Cardiac fibroblast (primary cell): ENCODE measurements at regions not wholly inside any gene's neighbourhood (a gene's known extent, or its start where the extent isn't known, plus 50 kb on each side); places are given as distances from the start of the nearest gene placed in this dataset.
A peak's percentile ranks its signal among the peaks of the same experiment; 100 is the strongest.

Source experiments
- DNase-seq, 2 donors: peaks; one replicate each; pipeline versions ENCODE4 v3.0.0 to v3.0.0-alpha.2; 2010; ENCODE audit warnings: low read depth in 2 of 2
- H3K4me3 ChIP-seq, 2 donors: replicated peaks in 1 of 2; 1 replicate in 1 of 2; 2 replicates in 1 of 2; pipeline ENCODE4 v1.5.1; 2011; ENCODE audit warnings: low read depth in 2 of 2, low read length in 2 of 2, mild to moderate bottlenecking in 2 of 2, moderate library complexity in 1 of 2
- CTCF ChIP-seq: IDR thresholded peaks from one replicate; pipeline ENCODE4 v1.5.1; 2011; ENCODE audit warnings: low read depth, mild to moderate bottlenecking, low read length, inconsistent platforms

GRCh38 chr13:91278888-91279287 lies 68.6 kb upstream of the MIR17HG start:
- no peak for DNase-seq
- no peak overlapping the region for H3K4me3 ChIP-seq
- TF ChIP-seq CTCF: no peak

GRCh38 chr13:91280801-91281200 lies 66.7 kb upstream of the MIR17HG start:
- peak in 1 of 2 donors; percentile 1 for DNase-seq
- TF ChIP-seq CTCF: no peak
- no peak overlapping the region for H3K4me3 ChIP-seq

GRCh38 chr13:91284335-91284734 lies 63.2 kb upstream of the MIR17HG start:
- no peak for DNase-seq
- no peak overlapping the region for H3K4me3 ChIP-seq
- TF ChIP-seq CTCF: no peak

- TF ChIP-seq CTCF: no peak
- DNase-seq: no peak
- H3K4me3 ChIP-seq: no peak overlapping the region
Measured at GRCh38 chr13:91286317-91286716, 61.2 kb upstream of the MIR17HG start.

GRCh38 chr13:91291078-91291477 lies 56.4 kb upstream of the MIR17HG start:
- TF ChIP-seq CTCF: no peak
- no peak for DNase-seq
- no peak overlapping the region for H3K4me3 ChIP-seq

- H3K4me3 ChIP-seq: no peak overlapping the region
- no peak for DNase-seq
- TF ChIP-seq CTCF: no peak
Measured at GRCh38 chr13:91292630-91293221, 54.8 kb upstream of the MIR17HG start.
